Activated T-cell treated with anti-CD3 and anti-CD28 coated beads for 24 hours (primary cell): ENCODE measurements at regions not wholly inside any gene's neighbourhood (a gene's known extent, or its start where the extent isn't known, plus 50 kb on each side); places are given as distances from the start of the nearest gene placed in this dataset.
"Not testable (repeated sequence)": the region's sequence is repeated elsewhere in the genome, so short reads cannot be mapped to it uniquely, and the experiment has no call there.

Experiments used
- DNase-seq: peaks from one replicate; pipeline ENCODE4 v3.0.0-alpha.2; 2020; ENCODE audit warnings: low read depth

DNA sequence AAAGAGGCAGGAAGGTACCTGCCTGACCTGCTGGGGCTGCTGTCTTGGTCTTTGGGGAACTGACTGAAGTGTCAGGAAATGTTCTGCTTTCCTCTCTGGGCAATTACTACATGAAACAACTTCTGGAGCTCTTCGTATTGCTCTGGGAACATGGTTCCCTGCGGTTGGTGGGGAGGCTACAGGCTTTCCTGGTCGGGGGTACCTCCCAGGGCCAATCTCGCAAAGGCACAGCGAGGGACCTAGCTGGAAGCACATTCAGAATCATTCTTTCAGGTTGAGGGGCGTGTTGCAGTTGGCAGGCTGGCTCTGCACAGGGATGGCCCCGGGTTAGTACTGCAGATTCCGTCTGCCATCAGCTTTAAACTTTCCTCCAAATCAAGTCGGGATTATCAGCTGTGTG, 88.9 kb upstream of the RANBP3L start:
- no peak for DNase-seq

DNA sequence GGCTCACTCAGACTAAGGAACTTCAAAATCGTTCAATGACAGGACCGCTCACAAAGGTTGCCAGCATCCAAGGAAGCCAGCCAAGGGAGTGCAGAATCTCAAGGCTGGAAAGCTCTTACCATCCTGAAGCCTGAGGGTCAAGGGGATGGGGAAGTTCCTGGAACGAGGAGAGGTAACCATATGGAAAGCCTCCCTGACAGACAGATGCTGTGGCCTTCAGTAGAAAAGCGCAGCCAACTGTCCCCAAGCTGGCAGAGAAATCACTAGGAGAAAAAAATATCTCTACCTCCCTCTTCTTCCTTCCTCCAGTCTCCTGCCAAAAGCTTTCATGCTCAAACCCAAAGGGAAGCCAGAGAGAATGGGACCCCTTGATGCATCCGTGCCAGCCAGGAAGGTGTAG, 90.5 kb upstream of the RANBP3L start:
- DNase-seq, result no peak

DNA sequence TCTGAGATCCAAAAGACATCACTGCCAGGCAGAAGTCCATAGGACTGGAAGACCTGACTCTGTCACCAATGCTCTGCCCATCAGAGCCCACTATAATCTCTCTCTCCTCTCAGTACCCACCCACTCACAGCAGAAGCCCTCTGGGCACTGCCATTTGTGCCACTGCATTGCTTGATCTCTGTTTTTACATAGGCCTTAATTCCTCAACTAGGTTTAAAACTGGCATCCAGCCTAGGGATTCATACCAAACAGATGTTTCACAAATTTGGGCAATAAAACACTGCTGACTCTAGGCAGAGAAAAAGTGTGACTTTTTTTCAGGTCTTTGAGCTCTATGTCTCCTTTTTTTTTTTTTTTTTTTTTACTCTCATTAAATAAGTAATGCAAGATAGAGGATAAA, 91.1 kb upstream of the RANBP3L start:
- no peak for DNase-seq

DNA sequence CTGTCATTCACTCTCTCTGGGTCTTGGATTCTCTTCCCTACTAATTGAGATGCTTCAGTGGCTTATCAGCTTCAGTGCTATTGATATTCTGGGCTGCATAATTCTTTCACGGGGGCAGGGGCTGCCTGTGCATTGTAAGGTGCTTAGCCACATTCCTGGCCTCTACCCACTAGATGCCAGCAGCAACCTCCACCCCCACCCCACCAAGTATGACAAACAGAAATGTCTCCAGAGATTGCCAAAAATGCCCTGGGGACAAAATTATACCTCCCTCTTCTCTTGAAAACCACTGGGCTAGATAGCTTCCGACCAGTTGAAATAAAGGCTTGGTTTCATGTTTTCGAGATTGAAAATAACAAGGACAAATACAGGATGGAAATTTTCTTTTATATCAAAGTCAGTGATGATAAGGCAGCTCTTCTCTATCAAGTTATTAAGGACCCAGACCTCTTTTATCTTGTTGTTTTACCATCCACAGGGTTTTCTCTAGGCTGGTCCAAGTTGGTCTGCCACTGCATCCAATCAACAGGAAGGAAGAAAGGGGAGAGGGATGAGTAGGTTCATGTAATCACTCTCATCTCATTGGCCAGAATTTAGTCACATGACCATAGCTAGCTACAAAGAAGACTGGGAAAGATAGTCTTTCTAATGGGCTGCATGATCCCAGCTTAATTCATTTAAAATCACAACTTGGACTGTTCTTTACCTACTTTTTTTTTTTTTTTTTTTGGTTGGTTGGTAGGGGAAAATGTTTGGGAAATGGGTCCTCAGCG, 92.1 kb upstream of the RANBP3L start:
- DNase-seq, result no peak

DNA sequence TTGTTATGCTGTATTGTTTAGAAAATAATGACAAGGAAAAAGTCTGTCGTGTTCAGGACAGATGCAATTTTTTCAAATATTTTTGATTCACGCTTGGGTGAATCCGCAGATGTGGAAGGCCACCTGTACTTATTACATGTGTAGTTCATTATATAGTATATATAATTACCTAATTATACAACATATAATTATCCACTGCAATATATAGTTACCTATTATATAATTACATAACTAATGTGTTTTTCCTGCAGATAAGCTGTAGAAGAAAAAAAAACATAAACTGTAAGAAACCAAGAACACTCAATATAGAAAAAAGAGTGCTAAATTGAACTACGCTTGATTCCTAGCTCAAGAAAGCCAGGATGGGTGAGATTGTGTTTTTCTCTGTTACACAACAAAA, 93.6 kb upstream of the RANBP3L start:
- DNase-seq, result no peak

DNA sequence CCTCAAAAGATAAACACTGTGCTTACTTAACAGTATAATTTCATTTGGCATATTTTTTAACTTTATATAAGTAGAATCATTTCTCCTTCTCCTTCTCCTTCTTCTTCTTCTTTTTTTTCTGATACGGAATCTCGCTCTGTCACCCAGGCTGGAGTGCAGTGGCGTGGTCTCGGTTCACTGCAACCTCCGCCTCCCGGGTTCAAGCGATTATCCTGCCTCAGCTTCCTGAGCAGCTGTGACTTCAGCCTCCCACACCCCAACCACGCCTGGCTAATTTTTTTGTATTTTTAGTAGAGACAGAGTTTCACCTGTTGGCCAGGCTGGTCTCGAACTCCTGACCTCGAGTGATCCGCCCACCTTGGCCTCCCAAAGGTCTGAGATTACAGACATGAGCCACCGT, 94.2 kb upstream of the RANBP3L start:
- not testable (repeated sequence) for DNase-seq

DNA sequence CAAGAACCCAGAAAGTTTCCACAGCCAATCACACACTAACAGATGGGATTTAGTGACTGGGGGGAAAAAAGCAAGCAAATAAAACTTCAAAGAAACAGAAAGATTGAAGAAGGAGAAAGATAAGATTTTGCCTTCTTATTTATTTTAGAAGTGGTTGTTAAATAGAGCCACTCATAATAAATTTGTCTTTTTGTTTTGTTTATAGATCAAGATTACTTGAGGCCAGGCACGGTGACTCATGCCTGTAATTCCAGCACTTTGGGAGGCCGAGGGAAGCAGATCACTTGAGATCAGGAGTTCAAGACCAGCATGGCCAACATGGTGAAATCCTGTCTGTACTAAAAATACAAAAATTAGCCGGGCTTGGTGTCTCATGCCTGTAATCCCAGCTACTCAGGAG, 94.9 kb upstream of the RANBP3L start:
- no peak for DNase-seq

DNA sequence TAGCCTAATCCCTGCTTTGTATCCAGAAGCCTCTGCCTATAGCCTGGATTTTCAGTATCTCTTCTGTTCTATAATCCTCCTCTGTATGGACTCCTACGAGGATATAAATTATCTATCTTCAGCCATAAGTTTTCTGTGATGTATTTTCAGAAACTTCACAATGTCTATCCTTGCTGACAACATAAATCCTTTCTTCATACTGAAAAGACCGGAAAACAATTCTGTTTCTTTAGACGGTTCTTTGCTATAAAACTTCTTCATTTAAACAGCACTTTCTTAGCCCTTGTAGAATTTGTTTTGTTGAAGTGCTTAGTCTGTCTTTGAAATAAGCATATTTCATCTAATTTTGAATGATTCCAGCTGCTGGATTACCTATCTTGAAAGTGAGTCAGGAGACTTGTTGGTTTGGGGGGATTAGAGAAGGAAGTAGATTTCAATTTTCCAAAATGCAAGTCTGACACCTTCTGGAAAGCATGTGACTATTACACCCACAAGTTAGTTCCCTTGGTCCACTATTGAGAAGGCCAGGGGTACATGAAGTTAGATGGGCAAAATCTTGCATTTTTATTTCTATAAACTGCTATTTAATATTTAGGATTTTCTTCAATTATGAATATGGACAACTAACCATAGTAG, 96.3 kb upstream of the RANBP3L start:
- no peak for DNase-seq

DNA sequence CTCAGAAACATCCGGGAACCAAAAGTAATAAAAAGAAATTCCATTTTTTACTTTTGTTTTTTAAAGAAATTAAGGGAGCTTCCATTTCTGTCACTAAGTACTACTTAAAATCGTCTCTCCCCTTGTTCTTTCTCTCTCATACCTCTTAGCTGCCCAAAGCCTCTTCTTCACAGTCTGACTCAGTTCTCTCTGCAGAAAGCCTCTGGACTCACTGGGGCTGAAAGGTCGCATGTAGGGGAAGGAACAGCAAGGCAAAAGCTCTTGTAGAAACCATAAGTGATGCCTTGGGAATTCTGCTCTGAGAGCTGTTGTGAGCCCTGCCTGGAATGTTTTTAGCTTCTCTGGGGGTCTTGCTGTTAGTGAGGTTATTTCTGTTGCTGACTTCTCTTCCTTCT, 100.8 kb upstream of the RANBP3L start:
- DNase-seq, result no peak

DNA sequence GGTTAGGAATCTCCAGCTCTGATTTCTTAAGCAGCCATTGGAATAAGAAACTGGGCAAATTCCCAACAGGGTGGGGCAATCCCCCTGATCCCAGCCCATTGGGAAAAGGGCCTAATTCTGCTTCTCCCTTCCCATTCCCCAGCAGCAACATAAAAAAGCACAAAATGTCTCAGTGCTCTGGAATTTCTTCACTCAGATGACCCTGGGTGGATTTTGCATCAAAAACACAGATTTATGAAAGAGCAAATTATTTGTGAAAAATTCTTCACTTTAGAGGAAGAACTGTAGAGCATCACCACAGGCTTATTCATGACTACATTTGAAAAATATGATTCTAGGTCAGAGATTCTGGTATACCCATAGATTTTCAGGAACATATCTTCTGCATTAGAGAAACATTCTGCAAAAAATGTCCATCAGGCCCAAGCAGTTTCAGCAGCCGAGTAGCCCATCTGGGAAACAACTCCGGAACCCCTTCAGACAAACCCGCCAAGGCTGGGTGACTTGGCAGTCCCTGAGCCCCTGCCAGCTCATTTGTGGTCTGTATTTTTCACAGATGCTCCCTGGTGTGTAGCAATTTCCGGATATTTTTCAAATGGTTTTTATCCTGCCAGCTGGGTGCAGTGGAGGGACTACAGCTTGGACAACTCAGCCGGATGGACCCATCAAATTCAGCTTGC, 102.1 kb upstream of the RANBP3L start:
- DNase-seq, result no peak

DNA sequence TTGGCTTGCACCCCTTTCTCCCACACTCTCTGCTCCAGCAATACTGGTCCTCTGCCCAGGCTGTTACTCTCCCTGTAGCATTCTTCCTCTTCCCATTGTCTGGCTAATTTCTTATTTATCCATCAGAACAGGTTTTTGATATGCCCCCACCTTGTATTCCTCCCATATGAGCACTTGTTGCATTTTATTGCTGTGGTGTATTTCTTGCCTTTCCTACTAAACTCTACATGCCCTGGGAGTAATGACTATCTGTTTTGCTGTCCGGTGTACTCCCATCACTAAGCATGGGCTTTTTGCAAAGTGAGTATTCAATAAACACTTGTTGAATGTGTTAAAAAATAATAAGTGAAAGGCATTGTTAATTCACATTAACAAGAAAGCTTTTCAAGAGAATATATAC, 104.3 kb upstream of the RANBP3L start:
- DNase-seq, result no peak

DNA sequence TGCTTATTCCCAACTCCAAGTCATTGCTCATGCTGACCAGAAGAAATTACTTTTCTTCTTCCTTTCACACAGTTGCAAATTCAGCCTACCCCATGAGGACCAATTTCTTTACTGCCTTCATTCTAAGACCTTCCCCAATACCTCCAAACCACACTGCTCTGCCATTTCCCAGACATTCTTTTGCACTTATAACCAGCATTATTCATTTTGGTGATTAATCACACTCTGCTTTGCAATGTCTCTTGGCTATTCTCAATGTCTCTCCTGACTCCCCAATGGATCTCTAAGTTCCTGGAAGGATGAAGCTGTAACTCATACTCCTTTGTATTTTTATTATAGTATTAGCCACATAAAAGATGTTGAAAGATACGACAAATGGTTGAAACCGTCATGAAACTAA, 105.7 kb upstream of the RANBP3L start:
- DNase-seq, result no peak

DNA sequence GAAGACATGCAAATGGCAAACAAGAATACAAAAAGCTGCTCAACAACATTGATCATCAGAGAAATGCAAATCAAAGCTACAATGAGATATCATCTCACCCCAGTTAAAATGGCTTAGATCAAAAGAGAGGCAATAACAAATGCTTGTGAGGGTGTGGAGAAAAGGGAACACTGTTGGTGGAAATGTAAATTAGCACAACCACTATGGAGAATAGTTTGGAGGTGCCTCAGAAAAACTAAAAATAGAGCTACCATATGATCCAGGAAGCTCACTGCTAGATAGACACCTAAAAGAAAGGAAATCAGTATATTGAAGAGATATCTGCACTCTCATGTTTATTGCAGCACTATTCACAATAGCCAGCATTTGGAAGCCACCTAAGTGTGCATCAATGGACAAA, 108.0 kb upstream of the RANBP3L start:
- DNase-seq, result not testable (repeated sequence)

DNA sequence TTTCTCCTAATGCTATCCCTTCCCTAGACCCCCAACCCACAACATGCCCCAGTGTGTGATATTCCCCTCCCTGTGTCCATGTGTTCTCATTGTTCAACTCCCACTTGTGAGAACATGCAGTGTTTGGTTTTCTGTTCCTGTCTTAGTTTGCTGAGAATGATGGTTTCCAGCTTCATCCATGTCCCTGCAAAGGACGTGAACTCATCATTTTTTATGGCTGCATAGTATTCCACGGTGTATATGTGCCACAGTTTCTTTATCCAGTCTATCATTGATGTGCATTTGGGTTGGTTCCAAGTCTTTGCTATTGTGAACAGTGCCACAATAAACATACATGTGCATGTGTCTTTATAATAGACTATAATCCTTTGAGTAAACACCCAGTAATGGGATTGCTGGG, 109.0 kb upstream of the RANBP3L start:
- not testable (repeated sequence) for DNase-seq

DNA sequence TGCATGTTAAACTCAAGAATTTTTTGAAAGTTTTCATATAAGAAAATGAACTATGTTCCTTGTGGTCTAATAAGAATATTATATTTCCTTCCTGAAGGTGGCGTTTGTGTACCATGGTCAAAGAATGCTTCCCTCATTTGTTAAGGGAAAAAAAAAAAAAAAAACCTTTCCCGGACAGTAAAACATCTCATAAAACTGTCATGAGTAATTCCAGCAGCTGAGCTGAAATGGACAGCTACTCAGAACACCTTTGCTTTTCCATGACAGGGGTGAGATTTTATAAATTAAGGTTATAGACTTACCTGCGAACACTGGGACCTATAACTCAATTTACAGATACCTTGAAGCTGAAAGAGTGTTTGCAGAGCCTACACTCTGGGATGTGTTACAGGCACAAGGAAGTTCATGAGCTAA, 113.2 kb upstream of the RANBP3L start:
- no peak for DNase-seq

DNA sequence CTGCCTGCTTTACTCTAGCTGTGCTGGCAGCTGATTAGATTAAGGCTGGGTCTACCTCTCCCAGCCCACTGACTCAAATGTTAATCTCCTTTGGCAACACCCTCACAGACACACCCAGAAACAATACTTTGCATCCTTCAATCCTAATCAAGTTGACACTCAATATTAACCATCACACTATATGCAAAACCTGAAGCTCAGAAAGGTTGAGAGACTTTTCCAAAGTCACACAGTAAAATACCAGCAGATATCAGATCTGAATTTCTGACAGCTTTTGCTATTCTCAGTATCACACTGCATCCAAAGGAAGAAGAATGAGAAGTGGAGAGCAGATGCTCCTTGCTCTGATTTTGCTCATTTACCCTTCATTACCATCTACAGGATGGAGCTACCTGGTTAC, 114.9 kb upstream of the RANBP3L start:
- no peak for DNase-seq

DNA sequence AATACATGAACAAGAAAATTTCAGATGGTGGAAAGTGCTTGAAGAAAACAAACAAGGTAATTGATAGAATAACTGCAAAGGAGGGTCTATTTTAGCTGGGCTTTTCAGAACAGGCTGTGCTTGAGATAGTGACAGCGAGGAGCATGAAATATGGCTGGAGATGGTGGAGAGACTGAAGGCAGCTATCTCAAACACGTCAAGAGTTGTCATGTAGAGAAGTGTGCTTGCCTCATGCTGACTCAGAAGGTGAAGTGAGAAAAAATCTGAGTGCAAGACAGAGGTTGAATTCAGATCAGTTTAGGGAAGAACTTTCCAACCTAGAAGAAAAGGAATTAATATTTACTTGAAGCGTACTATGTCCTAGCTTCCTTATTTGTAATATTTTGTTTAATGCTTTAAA, 115.5 kb upstream of the RANBP3L start:
- DNase-seq, result no peak

DNA sequence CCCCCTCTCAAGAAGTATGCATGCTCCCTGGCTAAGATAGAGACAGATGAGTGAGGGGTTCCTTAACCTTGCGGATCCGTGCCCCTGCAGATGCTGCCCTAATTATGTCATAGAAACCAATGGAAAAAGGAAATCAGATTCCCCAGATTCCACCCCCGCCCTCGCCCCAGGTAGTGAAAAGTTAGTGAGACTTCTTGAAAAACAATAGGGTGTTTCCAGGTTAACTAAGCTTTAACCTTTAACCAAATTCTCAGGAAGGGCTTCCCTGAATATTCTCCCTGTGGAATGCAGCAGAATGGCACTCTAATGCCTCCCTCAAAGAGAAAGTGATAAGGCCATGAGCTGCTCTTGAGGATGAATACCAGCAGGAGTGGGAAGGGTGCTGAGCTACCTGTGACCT, 116.0 kb upstream of the RANBP3L start:
- no peak for DNase-seq

DNA sequence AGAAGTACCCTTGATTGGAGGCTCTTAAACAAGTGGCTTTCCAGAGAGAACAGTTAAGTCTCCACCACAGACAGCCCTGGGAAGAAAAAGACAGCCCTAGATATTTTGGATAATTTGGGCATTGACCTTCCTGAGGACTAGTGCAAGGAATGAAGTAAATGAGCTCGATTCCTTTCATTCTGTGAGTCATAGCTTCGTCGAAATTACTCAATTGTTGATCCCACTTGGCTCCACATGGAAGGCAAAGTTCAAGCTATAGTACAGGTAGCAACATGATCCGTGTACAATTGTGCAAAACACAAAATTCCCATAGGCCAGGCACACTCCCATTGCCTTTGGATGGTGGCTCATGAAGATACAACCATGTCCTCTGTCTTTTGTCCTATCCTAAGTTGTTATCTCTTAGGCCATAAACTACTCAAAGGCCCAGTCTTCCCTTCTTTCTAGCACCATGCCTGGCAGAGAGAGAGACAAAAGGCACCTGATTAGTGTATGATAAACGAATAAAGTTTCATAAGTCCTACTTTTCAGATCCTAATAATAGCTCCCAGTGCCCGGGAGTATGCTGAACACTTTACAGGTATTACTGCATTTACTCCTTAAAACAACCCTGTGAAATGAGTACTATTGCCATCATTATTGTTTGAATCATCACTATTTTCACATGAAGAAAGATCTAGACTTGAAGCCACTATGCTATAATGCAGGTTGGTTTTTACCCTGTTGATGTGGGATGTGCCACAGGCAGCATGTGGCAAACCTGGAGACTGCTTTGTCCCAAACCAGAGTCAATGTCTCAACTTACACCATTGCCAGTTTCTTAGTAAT, 116.7 kb upstream of the RANBP3L start:
- no peak for DNase-seq

DNA sequence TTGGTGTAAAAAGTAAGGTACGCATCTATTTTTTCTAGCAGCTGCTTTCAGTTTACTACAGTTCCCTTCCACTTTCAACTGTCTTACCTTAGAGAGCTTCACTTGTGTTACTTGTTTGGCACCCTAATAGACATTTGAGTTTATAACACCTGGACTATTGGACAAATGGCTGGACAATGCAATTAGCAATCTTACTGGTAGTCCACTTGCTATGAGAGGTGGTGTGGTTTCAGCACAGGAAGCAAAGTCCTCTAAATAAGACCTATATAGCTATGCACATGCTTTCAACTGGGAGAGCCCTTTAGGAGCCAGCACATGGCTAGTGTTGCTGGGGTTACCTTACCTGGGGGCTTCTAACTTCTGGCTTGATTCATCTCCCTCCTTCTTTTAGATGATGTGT, 119.6 kb upstream of the RANBP3L start:
- DNase-seq, result no peak

DNA sequence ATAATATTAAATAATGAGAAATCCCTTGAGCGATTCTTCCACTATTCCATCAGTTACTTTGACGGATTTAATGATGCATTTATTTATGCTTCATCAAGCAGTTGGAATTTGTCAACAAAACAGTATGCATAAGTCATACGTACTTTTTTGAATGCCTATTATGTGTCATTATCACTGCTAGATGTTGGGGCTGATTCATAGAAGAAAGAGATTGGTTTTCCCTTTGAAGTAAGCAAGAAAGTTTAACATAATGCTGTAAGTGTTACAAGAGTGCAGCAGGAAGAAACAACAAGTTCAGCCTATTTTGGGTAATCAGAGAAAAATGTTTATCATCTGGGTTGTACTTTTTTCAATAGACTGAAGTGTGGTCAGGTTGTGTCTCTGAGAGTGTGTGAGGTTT, 121.2 kb upstream of the RANBP3L start:
- no peak for DNase-seq

DNA sequence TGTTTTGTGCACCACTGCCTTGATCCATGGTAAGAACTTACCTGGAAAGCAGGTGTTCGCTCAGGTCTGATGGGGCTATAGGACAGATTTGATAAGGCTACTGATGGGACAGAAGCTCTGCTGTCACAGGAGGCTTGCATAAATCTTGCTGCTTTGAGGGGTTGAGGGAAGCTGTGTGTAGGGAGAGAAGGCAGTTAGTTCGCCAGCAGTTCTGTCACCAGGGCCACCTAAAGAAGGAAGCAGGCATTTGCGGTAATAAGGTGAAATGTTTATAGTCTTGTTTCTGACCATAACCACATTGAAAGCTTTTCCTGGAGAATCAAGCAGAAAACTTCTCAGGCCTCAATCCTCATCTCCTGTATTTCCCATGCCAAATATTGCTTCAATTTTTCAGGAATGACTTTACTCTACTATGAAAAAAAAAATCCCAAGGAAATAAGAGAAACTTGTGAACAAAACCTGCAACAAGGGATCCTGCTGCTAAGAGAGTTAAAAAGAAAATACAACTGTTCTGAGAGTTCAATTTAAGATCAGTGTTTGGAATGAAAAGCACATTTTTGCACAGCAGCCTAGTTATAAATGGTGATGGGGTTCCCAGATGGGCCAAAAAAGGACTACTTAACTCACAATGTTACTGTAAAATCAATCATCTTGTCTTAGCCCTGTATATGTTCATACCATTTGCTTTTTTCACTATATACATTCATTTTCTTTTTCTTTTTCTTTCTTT, 122.0 kb upstream of the RANBP3L start:
- DNase-seq, result no peak
